Endothelial cell of umbilical vein (primary cell): ENCODE measurements at regions not wholly inside any gene's neighbourhood (a gene's known extent, or its start where the extent isn't known, plus 50 kb on each side); places are given as distances from the start of the nearest gene placed in this dataset.

Experiments used
- CTCF ChIP-seq, 2 donors: IDR thresholded peaks; 1 replicate in 1 of 2; 2 replicates in 1 of 2; pipeline ENCODE4 v1.5.1; 2011; ENCODE audit warnings: low read length in 2 of 2, mild to moderate bottlenecking in 2 of 2, moderate library complexity in 2 of 2, control low read depth in 1 of 2, inconsistent platforms in 1 of 2, low read depth in 1 of 2; ENCODE audit not compliant: insufficient read depth in 1 of 2; ENCODE audit errors: extremely low read depth in 1 of 2
- EZH2 ChIP-seq: IDR thresholded peaks from 2 replicates; pipeline ENCODE4 v1.6.1; 2012; ENCODE audit warnings: borderline replicate concordance, low read depth, mild to moderate bottlenecking, moderate library complexity, low read length, inconsistent platforms; ENCODE audit not compliant: severe bottlenecking
- MYC ChIP-seq: IDR thresholded peaks from one replicate; pipeline ENCODE4 v1.6.1; 2011; ENCODE audit warnings: mild to moderate bottlenecking, low read depth, low read length
- POLR2A ChIP-seq: IDR thresholded peaks from 2 replicates; pipeline ENCODE4 v1.6.1; 2012; ENCODE audit warnings: low read depth, mild to moderate bottlenecking, control low read depth, low read length
- POLR2AphosphoS5 ChIP-seq: IDR thresholded peaks from 2 replicates; pipeline ENCODE4 v1.6.1; 2012; ENCODE audit warnings: low read depth, mild to moderate bottlenecking, control low read depth, low read length, moderate library complexity; ENCODE audit not compliant: insufficient read depth

- TF ChIP-seq CTCF (IDR thresholded peaks at IDR 0.05; ENCODE audit: extremely low read depth in 1 of 2, insufficient read depth in 1 of 2, low read depth in 1 of 2, low read length in 2 of 2) (no peak), MYC (no peak), POLR2A (no peak), EZH2 (no peak), POLR2AphosphoS5 (no peak)
Measured at GRCh38 chr4:182144626-182145333, 98.4 kb upstream of the TENM3 start.
